HT1080 (cell line): ENCODE measurements at regions not wholly inside any gene's neighbourhood (a gene's known extent, or its start where the extent isn't known, plus 50 kb on each side); places are given as distances from the start of the nearest gene placed in this dataset.
"Not testable (repeated sequence)": the region's sequence is repeated elsewhere in the genome, so short reads cannot be mapped to it uniquely, and the experiment has no call there.

Source experiments
- DNase-seq: peaks from one replicate; pipeline ENCODE4 v3.0.0-alpha.2; 2015; ENCODE audit warnings: low read depth

- no peak for DNase-seq
Measured at GRCh38 chrX:13518126-13518525, 51.3 kb upstream of the EGFL6 start.

GRCh38 chrX:13515211-13515930 lies 54.0 kb upstream of the EGFL6 start:
- no peak for DNase-seq

DNA sequence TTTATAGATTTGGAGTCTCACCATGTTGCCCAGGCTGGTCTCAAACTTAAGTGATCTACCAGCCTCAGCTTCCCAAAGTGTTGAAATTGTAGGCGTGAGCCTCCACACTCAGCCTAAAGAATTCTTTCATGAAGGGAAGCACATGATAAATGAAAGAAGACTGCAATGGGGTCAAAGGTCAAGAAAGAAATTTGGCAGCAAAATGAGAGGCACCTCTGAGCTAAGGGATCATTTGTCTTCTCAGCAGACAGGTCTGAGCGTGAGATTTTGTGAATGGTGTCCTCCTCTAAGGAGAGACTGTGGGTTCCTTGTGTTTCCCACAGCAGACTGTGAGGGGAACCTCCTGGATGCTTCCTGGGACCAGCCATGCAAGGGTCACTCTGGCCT lies 57.5 kb upstream of the EGFL6 start:
- no peak for DNase-seq

DNA sequence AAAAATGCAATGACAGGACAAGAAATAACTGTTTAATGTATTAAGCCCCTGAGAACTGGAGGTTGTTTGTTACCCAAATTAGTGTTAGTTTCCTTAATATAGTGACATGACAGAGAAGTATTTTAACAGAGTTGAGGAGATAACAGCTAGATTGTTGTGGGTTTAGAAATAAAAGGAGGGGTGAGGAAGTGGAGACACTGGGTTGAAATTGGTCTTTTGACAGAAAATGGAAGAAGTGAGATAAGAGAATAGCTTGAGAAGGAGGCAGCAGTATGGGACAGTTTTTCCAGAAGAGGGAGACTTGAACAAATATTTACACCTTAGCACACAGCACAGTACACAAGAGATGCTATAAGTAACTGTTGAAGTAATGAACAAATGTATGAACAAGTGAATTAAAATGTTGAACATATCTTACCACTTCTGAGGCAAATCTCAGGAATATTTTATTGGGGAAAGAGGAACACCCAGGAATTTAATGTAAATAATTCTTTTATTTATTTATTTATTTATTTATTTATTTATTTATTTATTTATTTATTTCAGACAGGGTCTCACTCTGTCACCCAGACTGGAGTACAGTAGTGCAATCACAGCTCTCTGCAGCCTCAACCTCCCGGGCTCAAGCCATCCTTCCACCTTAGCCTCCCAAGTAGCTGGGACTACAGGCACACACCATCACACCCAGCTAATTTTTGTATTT lies 58.0 kb upstream of the EGFL6 start:
- no peak for DNase-seq

DNA sequence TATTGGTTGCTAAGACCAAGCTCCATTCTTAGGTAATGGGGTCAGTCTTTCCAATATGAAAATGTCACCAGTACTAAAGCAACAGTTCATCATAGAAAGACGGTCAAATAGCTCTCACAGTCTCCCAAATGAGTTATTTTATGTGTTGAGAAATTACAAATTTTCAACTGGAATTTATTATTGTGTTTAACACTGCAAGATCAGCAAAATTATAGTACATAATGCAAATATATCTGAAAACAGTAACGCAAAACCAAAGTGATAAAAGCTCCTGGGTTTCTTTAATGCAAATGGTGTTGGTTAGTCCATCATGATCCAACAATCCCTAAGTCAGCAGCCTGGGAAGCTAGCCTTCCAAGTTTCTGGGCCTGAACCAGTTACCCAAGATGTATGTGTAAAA lies 61.5 kb upstream of the EGFL6 start:
- no peak for DNase-seq

DNA sequence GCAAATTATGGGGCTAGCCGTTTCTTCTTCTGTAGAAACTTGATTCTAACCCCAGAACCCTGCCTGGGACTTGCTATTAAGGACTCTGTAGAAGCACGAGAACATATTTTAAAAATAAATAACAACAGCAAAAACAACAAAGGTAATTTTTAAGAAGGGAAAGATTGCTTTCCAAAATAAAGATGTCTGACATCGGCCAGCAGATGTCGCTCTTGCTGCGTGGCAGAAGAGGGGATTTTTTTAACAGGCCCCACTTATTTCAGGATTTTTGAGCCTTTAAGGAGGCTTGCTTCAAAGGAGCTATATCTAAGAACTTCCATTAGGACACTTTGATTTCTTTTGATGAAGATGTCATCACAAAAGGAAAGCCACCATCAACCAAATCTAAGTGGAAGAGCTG lies 62.8 kb upstream of the EGFL6 start:
- DNase-seq: peak; percentile 1

DNA sequence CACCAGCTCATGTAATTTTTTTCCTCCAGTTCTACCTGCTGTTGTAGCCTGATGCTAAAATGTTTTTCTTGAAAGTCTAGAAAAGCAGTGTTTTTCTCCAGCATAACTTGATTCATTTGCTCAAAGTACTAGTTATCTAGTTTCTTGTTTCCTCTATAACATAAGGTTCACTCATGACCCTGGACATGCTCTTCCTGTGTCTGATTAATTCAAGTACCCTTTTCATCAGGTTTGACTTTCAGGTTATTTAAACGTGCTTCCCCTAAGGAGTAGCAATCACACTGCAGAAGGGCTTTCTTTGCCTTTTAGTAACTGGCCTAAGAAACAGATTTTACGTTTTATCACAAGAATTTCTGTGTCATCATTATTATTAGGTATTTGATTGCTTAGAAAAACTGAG lies 66.8 kb upstream of the EGFL6 start:
- no peak for DNase-seq

- no peak for DNase-seq
Measured at GRCh38 chrX:13499736-13500135, 69.7 kb upstream of the EGFL6 start.

GRCh38 chrX:13498238-13498637 lies 71.2 kb upstream of the EGFL6 start:
- no peak for DNase-seq

GRCh38 chrX:13495232-13495631 lies 74.2 kb upstream of the EGFL6 start:
- DNase-seq: no peak

- DNase-seq: no peak
Measured at GRCh38 chrX:13494562-13494961, 74.8 kb upstream of the EGFL6 start.

DNA sequence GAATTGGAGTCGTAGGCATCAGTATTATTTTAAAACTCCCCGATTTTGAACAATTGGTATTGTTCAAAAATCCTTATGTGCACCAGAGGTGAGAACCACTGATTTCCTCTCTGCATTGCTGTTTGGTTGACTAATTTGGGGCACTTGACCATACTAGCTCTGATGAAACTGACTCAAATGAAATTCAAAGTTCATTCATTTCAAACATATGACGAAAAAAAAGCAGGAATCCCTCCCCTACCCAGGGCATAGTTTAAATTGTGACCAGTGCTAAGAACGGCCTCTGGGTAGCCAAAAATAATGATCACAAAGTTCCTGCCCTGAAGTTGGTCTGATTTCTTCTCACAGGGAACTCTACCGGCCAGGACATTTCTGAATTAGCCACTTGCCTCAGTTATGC lies 75.7 kb upstream of the EGFL6 start:
- no peak for DNase-seq

- no peak for DNase-seq
Measured at GRCh38 chrX:13492286-13492685, 77.1 kb upstream of the EGFL6 start.

DNA sequence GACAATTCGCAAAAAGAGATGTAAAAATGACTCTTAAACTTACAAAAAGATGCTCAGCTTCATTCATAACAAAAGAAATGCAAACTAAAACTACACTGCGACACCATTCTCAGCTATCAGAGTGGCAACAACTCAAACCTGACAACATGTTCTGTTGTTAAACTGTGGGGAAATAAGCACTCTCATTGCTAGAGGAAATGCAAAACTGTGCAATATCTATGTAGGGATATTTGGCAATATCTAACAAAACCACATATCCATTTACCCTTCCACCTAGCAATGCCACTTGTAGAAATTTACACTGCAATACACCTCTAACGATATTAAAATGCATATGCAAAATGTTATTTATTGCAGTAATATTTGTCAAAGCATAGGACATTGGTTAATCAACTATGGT lies 78.3 kb upstream of the EGFL6 start:
- no peak for DNase-seq

GRCh38 chrX:13489454-13489853 lies 79.9 kb upstream of the EGFL6 start:
- peak; percentile 31 for DNase-seq

DNA sequence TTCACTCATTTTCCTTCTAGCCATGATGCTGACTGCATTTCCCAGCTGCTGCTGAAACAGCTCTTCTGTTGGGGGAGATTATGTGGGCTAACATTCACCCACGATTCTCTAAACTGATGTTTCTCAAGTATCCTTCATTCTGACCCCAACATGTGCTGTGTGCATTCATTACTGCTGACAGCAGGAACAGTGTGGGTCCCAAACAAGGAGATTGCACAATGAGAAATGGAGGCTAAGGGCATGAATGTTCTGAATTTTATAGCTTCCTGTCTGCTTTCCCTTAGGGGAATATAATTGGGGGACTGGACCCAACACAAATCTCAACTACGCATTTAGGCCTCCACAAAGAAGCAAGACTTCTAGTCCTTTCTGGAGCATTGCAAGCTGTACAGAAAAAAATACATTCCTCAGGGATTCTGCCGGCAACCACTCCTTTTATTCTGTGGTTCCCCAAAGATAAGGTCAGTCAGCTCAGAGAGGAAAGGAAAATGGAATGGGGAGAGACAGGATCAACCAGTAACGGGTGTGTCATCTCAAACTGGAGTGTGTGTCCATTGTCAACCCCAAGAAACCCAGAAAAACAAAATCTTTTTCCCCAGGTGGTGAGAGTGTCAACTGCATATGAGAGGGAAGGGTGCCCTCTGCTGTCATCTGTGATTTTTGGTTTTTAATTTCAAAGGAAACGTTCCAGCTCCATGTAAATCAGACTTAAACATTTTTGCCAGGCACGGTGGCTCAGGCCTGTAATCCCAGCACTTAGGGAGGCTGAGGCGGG lies 81.5 kb upstream of the EGFL6 start:
- peak; percentile 77 for DNase-seq

DNA sequence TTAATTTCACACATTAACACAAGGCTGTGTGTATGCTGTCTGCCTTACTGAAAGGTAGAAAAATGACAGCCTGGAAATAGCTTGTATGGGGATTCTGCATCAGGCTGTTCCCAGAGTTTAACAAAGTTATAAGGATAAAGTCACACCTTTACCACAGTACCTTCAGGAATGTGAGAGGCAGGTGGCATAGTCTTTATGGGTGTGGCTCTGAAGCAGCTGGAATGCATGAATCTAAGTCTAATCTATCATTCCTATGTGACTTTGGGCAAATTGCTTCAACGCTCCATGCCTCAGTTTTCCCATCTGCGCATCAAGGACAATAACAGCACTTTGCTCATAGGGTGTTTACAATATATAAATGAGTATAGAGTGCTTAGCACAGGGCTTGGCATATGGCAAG lies 84.2 kb upstream of the EGFL6 start:
- no peak for DNase-seq

- DNase-seq: no peak
Measured at GRCh38 chrX:13483773-13484172, 85.6 kb upstream of the EGFL6 start.

- no peak for DNase-seq
Measured at GRCh38 chrX:13482746-13483541, 86.5 kb upstream of the EGFL6 start.

GRCh38 chrX:13480780-13481179 lies 88.6 kb upstream of the EGFL6 start:
- DNase-seq: not testable (repeated sequence)

DNA sequence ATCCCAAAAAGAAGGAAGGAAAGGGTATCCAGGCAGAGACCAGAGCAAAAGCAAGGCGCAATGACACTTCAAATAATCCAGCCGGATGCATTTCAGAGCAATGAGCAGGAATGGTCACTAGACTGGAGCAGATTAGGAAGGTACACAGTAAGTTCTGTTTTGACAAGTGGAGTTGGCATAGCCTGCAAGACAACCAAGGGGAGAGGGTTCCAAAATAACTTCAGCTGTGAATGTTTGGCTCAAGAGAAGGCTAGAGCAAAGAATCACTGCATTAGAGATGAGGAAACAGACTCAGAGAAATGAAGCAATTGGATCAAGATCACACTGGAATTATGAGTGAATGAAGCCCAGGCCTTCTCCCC lies 90.0 kb upstream of the EGFL6 start:
- DNase-seq: no peak
